LNCaP clone FGC (cell line): ENCODE measurements at regions not wholly inside any gene's neighbourhood (a gene's known extent, or its start where the extent isn't known, plus 50 kb on each side); places are given as distances from the start of the nearest gene placed in this dataset.

ENCODE experiments used
- DNase-seq: peaks from one replicate; pipeline ENCODE4 v3.0.0-alpha.2; 2011; ENCODE audit warnings: low read depth
- H3K4me3 ChIP-seq: 2 replicates; pipeline ENCODE4 v1.5.1; 2011; ENCODE audit warnings: mild to moderate bottlenecking, low read depth, low read length, control low read depth
- TF ChIP-seq, protein P1 (sequence below): IDR thresholded peaks from 2 replicates; pipeline ENCODE4 v1.5.1; 2012; ENCODE audit warnings: mild to moderate bottlenecking; ENCODE audit not compliant: control insufficient read depth, insufficient read depth; ENCODE audit errors: extremely low read depth

DNA sequence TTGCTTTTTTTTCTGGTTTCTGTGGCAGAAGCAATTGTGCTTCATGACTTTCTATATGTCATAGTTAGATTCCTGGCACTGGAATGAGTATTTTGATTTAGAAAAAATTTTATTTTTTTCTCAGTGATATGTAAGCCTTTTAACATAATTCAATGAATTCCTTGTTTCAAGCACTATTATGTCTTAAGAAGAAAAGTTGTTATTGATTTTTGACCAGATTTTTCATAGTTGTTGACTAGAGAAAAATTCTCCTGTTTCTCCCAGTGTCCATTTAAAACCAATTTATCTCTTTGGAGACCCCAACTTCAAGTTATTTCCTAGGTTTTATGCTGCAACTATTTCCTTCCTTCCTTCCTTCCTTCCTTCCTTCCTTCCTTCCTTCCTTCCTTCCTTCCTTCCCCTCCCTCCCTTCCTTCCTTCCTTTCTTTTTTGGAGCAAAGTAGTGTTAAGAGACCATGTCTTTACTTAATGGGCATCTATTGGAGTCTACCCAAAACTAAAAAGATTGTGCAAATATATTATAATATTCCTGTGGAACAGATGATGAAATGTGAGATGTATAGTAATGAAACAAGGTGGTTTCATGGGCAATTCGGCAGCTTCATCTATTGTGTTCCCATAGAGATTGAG lies 346.9 kb downstream of the RNF144B start:
- TF ChIP-seq, protein P1, sequence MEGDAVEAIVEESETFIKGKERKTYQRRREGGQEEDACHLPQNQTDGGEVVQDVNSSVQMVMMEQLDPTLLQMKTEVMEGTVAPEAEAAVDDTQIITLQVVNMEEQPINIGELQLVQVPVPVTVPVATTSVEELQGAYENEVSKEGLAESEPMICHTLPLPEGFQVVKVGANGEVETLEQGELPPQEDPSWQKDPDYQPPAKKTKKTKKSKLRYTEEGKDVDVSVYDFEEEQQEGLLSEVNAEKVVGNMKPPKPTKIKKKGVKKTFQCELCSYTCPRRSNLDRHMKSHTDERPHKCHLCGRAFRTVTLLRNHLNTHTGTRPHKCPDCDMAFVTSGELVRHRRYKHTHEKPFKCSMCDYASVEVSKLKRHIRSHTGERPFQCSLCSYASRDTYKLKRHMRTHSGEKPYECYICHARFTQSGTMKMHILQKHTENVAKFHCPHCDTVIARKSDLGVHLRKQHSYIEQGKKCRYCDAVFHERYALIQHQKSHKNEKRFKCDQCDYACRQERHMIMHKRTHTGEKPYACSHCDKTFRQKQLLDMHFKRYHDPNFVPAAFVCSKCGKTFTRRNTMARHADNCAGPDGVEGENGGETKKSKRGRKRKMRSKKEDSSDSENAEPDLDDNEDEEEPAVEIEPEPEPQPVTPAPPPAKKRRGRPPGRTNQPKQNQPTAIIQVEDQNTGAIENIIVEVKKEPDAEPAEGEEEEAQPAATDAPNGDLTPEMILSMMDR = no peak
- no peak overlapping the region for H3K4me3 ChIP-seq
- DNase-seq = no peak

DNA sequence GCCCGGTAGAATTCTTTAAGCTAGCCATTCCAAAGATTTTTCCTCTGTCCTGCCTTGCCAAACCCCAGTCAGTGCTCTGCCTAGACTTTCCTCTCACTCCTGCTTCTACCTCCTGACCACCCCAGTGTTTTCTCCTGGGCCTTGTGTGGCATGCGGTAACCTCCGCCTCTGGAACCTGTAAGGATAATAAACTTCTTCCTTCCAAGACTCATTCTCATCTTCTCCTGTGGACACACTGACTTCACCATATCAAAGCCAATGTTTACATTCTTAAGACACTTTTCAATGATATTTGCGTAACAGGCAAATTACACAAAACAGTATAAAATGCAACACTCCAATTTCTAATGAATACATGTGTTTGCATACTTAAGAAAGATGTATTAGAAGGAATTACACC lies 354.6 kb downstream of the RNF144B start:
- H3K4me3 ChIP-seq = no peak overlapping the region
- no peak for DNase-seq
- TF ChIP-seq, protein P1 = no peak

DNA sequence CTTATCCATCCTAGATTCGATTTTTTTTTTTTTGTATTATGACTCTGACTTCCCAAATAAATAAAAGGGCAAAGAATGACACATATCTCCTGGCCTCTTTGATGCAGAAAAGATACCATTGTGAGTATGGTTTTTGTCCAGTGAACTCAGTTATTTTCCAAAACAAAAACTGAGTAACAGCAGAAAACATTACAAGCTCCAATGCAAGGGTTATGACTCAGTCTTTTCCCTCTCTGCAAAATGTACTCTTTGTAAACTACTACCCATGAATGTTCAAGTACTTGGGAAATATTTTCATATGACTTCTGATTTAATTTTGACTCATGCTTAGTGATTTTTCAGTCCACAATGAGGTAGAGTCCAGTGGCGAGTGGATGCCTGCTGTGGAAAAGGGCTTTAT lies 355.3 kb downstream of the RNF144B start:
- no peak overlapping the region for H3K4me3 ChIP-seq
- TF ChIP-seq, protein P1 = no peak
- no peak for DNase-seq

DNA sequence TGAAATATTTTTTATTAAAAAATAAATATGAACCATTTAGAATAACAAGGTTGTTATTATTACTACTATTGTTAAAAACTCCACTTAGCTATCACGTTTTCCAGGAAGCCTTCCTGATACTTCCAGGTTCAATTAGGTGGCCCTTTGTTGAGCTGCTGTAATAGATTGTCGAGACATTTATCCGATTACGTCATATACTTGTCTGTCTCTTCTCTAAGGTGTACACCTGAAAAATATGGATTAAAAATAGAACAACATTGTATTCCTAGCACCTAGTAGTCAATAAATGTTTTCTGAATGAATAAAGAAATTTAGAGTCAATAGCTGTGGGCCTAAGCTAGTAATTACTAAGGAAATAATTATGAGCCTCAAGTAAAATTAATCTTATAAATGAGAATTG lies 359.6 kb downstream of the RNF144B start:
- no peak for DNase-seq
- no peak overlapping the region for H3K4me3 ChIP-seq
- TF ChIP-seq, protein P1 = no peak

DNA sequence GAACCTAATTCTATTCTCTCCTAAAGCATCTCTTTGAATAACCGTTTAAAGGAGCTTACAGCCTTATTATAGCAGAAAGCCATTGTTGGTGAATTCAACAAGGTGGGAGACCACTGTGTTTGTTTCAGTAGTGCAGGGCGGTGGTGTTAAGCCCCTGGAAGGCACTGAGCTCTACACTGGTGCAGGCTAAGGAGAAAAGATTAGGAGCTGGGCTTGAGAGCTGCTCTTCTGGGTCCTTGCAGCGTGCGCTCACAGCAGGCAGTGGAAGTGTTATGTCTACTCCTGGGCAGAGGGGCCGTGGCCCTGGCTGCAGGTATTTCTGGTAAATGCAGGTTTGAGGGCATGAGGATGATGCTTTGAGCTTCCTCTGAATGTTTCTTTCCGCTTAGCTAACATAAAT lies 361.2 kb downstream of the RNF144B start:
- H3K4me3 ChIP-seq = no peak overlapping the region
- no peak for DNase-seq
- TF ChIP-seq, protein P1 = no peak

DNA sequence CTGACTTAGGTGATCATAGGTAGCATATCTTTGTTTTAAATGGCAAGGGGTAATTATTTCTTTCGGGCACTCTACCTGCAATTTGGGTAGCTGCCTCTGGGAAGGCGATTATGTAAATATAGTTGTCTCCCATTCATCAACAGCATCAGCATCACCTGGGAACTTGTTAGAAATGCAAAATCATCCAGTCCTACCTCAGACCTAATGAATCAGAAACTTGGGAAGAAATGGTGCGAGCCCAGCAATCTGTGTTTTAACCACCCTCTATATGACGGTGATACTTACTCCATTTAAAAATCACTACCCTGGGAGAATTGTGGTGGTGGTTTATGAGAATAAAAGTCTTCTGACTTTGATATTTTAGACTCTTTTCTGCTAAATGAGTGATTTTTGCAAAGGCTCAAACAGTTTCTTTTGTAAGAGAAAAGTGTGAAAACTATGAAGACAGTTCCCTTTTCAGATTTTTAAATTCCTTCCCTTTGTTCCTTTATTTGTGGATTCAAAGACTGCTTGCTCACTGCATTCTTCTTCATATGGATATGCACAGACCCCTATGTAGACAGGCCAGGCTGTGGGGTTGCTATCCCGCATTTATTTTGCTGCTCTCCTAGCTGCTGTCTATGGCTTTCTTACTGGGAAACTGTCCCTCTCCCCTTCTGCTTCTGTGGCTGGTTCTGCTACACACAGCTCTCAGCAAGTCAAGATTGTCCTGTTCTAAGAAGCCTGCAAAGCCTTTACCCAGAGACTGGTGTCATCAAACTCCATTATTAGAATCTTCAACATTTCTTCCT lies 365.3 kb downstream of the RNF144B start:
- TF ChIP-seq, protein P1 = no peak
- H3K4me3 ChIP-seq = no peak overlapping the region
- DNase-seq = no peak
